ENCODE measurements at regions not wholly inside any gene's neighbourhood (a gene's known extent, or its start where the extent isn't known, plus 50 kb on each side); places are given as distances from the start of the nearest gene placed in this dataset.

DNA sequence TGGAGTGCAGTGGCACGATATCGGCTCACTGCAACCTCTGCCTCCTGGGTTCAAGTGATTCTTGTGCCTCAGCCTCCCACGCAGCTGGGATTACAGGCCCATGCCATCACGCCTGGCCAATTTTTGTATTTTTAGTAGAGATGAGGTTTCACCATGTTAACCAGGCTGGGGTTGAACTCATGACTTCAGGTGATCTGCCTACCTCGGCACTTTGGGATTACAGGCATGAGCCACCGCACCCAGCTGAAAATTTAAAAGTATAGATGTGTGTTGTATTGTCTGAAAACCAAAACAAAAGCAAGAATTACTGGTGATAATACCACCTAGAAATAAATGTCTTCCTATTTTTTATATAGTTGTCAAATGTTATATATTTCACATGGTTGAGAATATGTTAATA lies 162.0 kb upstream of the DMRT1 start:
- TF ChIP-seq BRCA1 (IDR thresholded peaks at IDR 0.05; ENCODE audit: low read depth, low read length), result no peak
- TF ChIP-seq, protein P1, sequence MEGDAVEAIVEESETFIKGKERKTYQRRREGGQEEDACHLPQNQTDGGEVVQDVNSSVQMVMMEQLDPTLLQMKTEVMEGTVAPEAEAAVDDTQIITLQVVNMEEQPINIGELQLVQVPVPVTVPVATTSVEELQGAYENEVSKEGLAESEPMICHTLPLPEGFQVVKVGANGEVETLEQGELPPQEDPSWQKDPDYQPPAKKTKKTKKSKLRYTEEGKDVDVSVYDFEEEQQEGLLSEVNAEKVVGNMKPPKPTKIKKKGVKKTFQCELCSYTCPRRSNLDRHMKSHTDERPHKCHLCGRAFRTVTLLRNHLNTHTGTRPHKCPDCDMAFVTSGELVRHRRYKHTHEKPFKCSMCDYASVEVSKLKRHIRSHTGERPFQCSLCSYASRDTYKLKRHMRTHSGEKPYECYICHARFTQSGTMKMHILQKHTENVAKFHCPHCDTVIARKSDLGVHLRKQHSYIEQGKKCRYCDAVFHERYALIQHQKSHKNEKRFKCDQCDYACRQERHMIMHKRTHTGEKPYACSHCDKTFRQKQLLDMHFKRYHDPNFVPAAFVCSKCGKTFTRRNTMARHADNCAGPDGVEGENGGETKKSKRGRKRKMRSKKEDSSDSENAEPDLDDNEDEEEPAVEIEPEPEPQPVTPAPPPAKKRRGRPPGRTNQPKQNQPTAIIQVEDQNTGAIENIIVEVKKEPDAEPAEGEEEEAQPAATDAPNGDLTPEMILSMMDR (IDR thresholded peaks at IDR 0.05; ENCODE audit: control extremely low read depth in 1 of 3, insufficient read depth in 1 of 3, low read depth in 1 of 3, low read length in 3 of 3), result no peak
- no peak for TF ChIP-seq POLR2A (IDR thresholded peaks at IDR 0.05; ENCODE audit: control extremely low read depth in 1 of 2, low read depth in 2 of 2, low read length in 2 of 2)
- TF ChIP-seq CEBPB (IDR thresholded peaks at IDR 0.05; ENCODE audit: low read depth, low read length), result no peak
- TF ChIP-seq EZH2 (IDR thresholded peaks at IDR 0.05; ENCODE audit: low read depth, low read length, severe bottlenecking), result no peak
- no peak for TF ChIP-seq POLR2AphosphoS5 (IDR thresholded peaks at IDR 0.05; ENCODE audit: low read depth, low read length)
- TF ChIP-seq, protein P2, sequence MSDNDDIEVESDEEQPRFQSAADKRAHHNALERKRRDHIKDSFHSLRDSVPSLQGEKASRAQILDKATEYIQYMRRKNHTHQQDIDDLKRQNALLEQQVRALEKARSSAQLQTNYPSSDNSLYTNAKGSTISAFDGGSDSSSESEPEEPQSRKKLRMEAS (IDR thresholded peaks at IDR 0.05), result no peak
- TF ChIP-seq JUND (IDR thresholded peaks at IDR 0.05; ENCODE audit: low read length), result no peak
- no peak for TF ChIP-seq YY1 (IDR thresholded peaks at IDR 0.05; ENCODE audit: low read depth, low read length)
- TF ChIP-seq, protein P3, sequence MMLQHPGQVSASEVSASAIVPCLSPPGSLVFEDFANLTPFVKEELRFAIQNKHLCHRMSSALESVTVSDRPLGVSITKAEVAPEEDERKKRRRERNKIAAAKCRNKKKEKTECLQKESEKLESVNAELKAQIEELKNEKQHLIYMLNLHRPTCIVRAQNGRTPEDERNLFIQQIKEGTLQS (IDR thresholded peaks at IDR 0.05; ENCODE audit: insufficient read depth, low read depth, low read length), result no peak
- TF ChIP-seq EP300 (IDR thresholded peaks at IDR 0.05; ENCODE audit: borderline replicate concordance in 1 of 2, low read depth in 2 of 2, low read length in 2 of 2), result no peak
- TF ChIP-seq SP1 (IDR thresholded peaks at IDR 0.05; ENCODE audit: low read depth, low read length), result no peak
- TF ChIP-seq, protein P4, sequence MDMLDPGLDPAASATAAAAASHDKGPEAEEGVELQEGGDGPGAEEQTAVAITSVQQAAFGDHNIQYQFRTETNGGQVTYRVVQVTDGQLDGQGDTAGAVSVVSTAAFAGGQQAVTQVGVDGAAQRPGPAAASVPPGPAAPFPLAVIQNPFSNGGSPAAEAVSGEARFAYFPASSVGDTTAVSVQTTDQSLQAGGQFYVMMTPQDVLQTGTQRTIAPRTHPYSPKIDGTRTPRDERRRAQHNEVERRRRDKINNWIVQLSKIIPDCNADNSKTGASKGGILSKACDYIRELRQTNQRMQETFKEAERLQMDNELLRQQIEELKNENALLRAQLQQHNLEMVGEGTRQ (IDR thresholded peaks at IDR 0.05; ENCODE audit: low read length), result no peak

Measured in H1 (cell line).